ENCODE measurements at regions not wholly inside any gene's neighbourhood (a gene's known extent, or its start where the extent isn't known, plus 50 kb on each side); places are given as distances from the start of the nearest gene placed in this dataset.
"Not testable (repeated sequence)": the region's sequence is repeated elsewhere in the genome, so short reads cannot be mapped to it uniquely, and the experiment has no call there.

DNA sequence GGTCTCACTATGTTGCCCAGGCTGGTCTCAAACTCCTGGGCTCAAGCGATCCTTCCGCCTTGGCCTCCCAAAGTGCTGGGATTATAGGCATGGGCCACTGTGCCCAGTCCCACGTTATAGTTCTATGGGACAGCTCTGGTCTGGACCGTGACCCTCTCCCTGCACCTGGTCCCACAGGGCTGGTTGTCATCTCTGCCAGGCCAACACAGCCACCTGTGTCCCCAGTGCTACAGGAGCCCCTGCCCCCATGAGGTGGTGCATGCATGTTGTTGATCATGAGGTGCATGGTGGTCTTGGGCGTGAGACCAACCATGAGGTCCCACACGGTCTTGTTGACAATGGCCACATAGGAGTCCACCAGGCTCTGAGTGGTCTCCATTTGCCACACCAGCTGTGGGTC is 51.0 kb upstream of the UBE2Q2 start:
- not testable (repeated sequence) for H3K9me3 Mint-ChIP-seq, H3K27ac Mint-ChIP-seq
- CTCF ChIA-PET: interaction anchor here (2.9 kb wide), 1 partner anchor 10 kb away, joined by 8 read pairs; no protein-coding TSS in a partner anchor

DNA sequence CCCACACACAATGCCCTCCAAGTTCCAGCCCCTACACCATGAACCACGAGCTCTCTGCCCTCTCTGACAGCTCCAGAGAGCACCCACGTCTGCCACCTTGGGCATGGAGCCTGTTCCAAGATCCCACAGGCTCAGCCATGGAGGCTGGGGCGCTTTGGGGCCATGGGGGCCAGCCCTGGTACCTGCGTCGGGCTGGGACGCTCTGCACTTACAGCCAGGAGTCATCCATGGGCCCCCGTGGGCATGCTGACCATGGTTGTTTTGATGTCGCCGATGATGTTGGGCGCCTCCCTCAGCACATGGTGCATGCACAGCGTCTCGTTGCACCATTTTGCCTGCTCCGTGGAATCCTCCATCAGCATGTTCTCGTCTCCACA is 51.9 kb upstream of the UBE2Q2 start:
- Mint-ChIP-seq H3K4me3 (no peak overlapping the region), H3K9me3 (no peaks in the 10 kb centered on the region), H3K4me1 (no peaks in the 10 kb centered on the region), H3K27me3 (peaks cover 50% of the 10 kb centered on the region), H3K27ac (no peak overlapping the region), H3K36me3 (no peaks in the 10 kb centered on the region)
- CTCF ChIA-PET: interaction anchor here (2.9 kb wide), 1 partner anchor 11 kb away, joined by 8 read pairs; no protein-coding TSS in a partner anchor
- DNase-seq: no peak

More for the DNA sequence above, 51.0 kb upstream of the UBE2Q2 start:
- H3K4me1 Mint-ChIP-seq, DNase-seq, H3K36me3 Mint-ChIP-seq, H3K4me3 Mint-ChIP-seq: not testable (repeated sequence)
- H3K27me3 Mint-ChIP-seq: peaks cover 51% of the 10 kb centered on the region

DNA sequence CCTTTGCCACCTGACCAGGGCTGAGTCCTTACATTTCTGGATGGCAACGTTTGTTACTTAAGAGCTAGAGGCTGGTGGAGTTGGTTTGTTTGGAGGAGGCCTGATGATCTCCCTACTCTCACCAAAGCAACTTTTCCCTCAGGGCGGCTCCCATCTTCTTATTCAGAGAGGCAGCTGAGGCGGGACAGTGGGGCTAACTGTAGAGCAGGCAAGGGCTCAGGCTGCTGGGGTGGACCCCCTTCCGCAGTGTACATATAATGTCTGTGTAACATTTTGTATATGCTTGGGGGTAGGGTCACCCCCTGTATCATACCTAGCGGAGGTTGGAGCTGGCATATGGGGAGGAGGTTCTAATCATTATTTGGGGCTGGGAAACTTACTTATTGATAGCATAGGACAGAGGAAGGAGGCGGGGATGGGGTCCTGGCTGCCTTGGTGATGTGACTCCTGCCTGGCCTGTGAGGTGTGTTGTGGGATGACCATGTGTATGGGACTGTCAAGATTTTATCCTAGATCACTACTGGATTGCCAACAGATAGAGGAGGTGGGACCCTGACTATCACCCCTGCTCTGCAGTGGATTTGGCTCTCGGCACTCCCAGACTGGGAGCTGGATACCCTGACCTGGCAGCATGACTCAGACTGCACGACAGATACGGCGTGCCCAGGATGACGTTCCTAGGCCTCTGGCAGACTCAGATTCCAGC is 52.5 kb upstream of the UBE2Q2 start:
- H3K36me3 Mint-ChIP-seq: no peaks in the 10 kb centered on the region
- H3K9me3 Mint-ChIP-seq: no peaks in the 10 kb centered on the region
- H3K27me3 Mint-ChIP-seq: peaks cover 50% of the 10 kb centered on the region
- no peak overlapping the region for H3K4me3 Mint-ChIP-seq
- no peaks in the 10 kb centered on the region for H3K4me1 Mint-ChIP-seq
- H3K27ac Mint-ChIP-seq: no peak overlapping the region
- CTCF ChIA-PET: no interaction called here
- no peak for DNase-seq

DNA sequence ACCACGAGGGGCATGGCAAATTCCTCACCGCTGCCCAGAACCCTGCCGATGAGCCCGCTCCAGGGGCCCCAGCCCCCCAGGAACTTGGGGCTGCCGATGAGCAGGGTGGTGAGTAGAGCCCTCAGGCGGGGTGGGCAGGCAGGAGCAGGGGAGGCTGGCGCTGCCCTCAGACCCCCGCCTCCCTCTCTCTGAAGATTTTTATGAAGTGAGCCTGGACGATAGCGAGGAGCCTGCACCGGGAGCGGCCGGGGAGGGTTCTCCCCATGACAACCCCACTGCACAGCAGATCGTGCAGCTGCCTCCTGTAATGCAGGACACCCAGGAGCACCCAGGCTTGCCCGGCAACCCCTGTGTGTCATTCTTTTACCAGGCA is 56.7 kb upstream of the UBE2Q2 start:
- Mint-ChIP-seq H3K9me3 (no peaks in the 10 kb centered on the region), H3K36me3 (no peaks in the 10 kb centered on the region), H3K4me3 (no peak overlapping the region), H3K27me3 (peaks cover 58% of the 10 kb centered on the region), H3K4me1 (no peaks in the 10 kb centered on the region), H3K27ac (no peak overlapping the region)
- DNase-seq: no peak
- CTCF ChIA-PET: no interaction called here

DNA sequence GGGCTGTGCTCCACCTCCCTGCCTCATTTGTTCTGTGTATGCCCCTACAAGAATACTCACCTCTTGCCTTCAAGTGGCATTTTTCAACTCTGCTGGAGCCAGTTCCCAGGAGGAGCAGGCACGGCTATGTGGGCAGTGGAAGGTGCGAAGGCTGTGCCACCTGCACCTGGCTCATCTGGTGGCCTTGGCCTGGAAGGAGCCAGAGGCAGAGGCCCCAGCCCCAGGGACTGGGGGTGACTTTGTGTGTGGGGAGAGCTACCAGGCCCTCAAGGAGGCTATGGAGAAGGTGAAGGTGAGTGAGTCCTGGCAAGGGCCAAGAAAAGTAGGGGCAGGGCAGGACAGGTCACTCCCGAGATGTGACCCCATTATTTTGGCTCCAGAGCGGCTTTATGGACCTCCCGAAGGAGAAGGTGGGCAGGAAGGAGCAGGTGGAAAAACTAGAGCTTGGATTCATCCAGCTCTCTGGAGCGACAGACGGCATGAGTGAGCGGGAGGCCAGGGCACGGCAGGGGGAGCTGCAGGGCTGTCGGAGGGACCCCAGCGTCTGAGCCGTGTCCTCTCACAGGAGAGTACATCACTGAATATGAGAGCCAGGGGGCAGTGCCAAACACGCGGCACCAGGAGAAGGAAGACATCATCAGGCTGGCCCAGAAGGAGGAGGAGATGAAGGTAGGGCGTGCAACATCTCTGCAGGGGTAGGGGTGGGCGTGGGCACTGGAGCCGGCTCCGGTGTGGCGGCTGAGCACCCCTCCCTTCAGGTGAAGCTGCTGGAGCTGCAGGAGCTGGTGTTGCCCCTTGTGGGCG is 57.3 kb upstream of the UBE2Q2 start:
- DNase-seq: no peak
- no peaks in the 10 kb centered on the region for H3K36me3 Mint-ChIP-seq
- H3K9me3 Mint-ChIP-seq: no peaks in the 10 kb centered on the region
- H3K4me1 Mint-ChIP-seq: no peaks in the 10 kb centered on the region
- CTCF ChIA-PET: no interaction called here
- H3K4me3 Mint-ChIP-seq: no peak overlapping the region
- no peak overlapping the region for H3K27ac Mint-ChIP-seq
- H3K27me3 Mint-ChIP-seq: peaks cover 54% of the 10 kb centered on the region

DNA sequence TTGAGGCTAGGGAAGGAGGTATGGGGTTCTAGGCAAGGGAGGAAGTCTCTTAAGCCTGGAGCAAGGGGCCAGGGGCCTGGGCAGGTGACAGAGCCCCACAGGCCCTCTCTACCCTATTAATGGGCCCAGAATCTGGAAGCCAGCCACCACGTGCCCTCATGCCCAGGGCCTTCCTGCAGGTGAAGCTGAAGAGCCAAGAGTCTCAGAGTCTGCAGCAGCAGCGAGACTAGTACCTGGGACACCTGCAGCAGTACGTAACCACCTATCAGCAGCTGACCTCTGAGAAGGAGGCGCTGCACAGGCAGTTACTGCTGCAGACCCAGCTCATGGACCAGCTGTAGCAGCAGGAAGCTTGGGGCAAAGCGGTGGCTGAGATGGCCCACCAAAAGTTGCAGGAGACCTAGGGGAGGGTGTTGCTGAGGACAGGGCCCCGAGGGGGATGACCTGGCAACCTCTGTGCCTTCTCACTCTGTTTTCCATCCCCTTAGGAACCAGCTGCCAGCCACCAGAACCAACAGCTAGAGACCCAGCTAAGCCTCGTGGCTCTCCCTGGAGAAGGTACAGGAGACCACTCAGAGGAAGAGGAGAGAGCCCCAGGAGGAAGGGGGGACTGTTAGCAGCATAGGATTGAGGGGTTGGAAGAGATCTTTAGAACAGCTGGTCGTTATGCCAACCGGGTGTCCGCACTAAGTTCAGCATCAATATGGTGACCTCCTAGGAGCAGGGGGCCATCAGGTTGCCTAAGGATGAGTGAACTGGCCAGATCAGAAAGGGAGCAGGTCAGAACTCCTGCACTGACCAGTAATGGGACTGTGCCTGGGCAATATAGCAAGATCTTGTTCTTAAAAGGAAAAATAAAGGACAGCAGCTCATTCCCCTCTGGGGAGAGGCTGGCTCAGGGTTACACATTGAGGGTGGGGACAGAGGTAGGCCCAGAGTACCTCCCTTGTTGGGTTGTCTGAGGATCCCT is 58.5 kb upstream of the UBE2Q2 start:
- H3K27ac Mint-ChIP-seq, CTCF ChIA-PET, H3K4me3 Mint-ChIP-seq, H3K36me3 Mint-ChIP-seq, DNase-seq, H3K9me3 Mint-ChIP-seq, H3K4me1 Mint-ChIP-seq: not testable (repeated sequence)
- H3K27me3 Mint-ChIP-seq: peaks cover 60% of the 10 kb centered on the region

DNA sequence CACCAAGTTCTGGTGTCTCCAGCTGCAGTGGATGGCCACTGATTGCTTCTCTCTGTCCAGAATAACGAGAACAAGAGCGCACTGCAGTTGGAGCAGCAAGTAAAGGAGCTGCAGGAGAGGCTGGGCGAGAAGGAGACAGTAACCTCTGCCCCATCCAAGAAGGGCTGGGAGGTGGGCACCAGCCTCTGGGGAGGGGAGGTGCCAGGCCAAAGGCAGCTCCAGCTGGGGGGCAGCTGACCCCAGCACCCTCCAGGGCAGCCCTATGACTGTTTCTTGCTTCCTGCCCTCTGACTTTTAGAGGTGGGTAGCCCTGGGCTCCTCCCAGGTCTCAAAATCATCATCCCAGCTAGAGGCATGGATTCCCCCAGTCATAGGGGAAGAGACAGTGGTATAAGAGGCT is 59.7 kb upstream of the UBE2Q2 start:
- H3K36me3 Mint-ChIP-seq: not testable (repeated sequence)

DNA sequence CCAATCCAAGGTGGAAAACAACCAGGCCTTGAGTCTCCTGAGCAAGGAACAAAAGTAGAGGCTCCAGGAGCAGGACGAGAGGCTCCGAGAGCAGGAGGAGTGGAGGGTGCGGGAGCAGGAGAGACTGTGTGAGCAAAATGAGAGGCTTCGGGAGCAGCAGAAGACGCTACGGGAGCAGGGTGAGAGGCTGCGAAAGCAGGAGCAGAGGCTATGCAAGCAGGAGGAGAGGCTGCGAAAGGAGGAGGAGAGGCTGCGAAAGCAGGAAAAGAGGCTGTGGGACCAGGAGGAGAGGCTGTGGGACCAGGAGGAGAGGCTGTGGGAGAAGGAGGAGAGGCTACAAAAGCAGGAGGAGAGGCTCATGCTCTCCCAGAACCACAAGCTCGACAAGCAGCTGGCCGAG is 60.3 kb upstream of the UBE2Q2 start:
- H3K9me3 Mint-ChIP-seq: no peaks in the 10 kb centered on the region
- CTCF ChIA-PET: no interaction called here
- peaks cover 73% of the 10 kb centered on the region for H3K27me3 Mint-ChIP-seq
- no peaks in the 10 kb centered on the region for H3K4me1 Mint-ChIP-seq
- DNase-seq: no peak
- no peak overlapping the region for H3K4me3 Mint-ChIP-seq
- H3K36me3 Mint-ChIP-seq: no peaks in the 10 kb centered on the region
- H3K27ac Mint-ChIP-seq: no peak overlapping the region

More for the DNA sequence above, 59.7 kb upstream of the UBE2Q2 start:
- H3K4me3 Mint-ChIP-seq, H3K4me1 Mint-ChIP-seq, CTCF ChIA-PET, H3K27ac Mint-ChIP-seq, H3K9me3 Mint-ChIP-seq, DNase-seq: not testable (repeated sequence)
- H3K27me3 Mint-ChIP-seq: peaks cover 67% of the 10 kb centered on the region

DNA sequence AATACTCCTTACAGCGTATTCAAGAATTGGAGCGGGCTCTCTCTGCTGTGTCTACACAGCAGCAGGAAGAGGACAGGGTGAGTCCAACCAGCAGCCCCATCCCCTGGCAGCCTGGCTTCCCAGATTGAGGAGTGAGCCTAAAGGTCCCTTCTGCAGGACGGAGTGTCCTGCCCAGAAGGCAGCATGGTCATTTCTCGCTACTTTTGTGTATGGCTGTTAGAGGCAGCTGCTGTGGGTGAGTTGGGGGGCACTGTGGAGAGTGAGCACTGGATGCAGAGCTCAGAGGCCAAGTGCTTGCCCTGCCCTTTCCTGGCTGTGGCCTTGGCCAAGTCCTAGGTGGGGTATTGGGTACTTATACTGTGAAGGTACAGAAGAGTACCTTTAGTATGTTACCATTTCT is 62.3 kb upstream of the UBE2Q2 start:
- H3K36me3 Mint-ChIP-seq, H3K9me3 Mint-ChIP-seq, DNase-seq, H3K4me1 Mint-ChIP-seq, CTCF ChIA-PET, H3K27ac Mint-ChIP-seq, H3K4me3 Mint-ChIP-seq: not testable (repeated sequence)
- peaks cover 76% of the 10 kb centered on the region for H3K27me3 Mint-ChIP-seq

DNA sequence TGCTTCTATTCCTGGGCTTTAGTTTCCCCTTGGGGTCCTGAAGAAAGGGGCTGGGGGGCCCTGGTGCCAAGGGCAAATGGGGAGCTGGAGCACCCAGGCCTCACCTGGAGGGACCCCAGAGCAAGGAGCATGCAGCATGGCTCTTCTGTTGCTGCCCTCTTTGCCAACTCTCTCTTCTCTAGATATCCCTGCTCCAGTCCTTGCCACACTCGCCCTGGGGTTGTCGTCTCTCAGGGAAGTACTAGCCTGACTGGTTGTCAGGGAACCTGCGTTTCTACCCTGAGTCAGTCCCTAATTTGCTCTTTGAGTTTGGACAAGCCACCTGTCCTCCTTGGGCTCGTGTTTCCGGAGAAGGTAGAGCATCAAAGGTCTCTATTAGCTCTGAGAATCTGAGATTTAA is 63.7 kb upstream of the UBE2Q2 start:
- peaks cover 68% of the 10 kb centered on the region for H3K27me3 Mint-ChIP-seq
- H3K36me3 Mint-ChIP-seq: no peaks in the 10 kb centered on the region
- peaks cover 5% of the 10 kb centered on the region for H3K4me1 Mint-ChIP-seq
- CTCF ChIA-PET: no interaction called here
- no peak overlapping the region for H3K27ac Mint-ChIP-seq
- H3K4me3 Mint-ChIP-seq: no peak overlapping the region
- H3K9me3 Mint-ChIP-seq: no peaks in the 10 kb centered on the region
- no peak for DNase-seq

DNA sequence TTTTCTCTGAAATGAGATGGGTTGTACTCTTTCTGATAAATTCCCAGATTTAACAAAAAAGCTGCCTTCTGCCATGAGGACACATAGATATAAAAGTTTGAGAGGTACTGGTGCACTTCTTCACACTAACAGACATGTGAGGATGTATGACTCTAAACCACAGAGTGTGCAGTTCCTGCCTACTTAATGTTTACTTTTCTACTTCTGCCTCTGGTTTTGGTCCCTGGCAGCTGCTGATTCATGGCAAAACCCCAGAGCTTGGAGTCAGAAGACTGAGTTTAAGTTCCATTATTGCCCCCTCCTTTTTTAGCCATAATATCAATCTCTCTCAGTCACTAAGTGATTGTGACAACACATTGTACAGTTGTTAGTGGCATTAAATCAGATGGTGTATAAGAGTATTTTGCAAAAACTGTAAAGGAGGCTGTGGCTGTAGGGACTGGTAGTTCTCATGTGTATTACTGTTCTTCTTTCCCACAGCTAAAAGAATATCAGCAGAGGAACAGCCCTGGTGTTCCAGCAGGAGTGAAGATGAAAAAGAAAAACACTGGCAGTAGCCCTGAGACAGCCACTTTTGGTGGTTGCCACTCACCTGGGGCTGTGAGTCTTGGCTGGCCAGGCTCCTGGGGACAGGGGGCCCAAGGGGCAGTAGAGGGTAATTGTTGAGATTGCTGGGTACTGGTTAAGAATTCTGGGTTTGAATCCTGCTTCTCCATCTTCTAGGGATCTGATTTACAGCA is 64.4 kb upstream of the CSPG4 start:
- not testable (repeated sequence) for H3K9me3 Mint-ChIP-seq, DNase-seq, H3K36me3 Mint-ChIP-seq, H3K4me3 Mint-ChIP-seq, H3K27ac Mint-ChIP-seq, H3K4me1 Mint-ChIP-seq
- CTCF ChIA-PET: interaction anchor here (1.1 to 1.3 kb wide), 2 partner anchors 25 to 26 kb away, joined by 3 to 4 read pairs; no protein-coding TSS in a partner anchor
- peaks cover 47% of the 10 kb centered on the region for H3K27me3 Mint-ChIP-seq

DNA sequence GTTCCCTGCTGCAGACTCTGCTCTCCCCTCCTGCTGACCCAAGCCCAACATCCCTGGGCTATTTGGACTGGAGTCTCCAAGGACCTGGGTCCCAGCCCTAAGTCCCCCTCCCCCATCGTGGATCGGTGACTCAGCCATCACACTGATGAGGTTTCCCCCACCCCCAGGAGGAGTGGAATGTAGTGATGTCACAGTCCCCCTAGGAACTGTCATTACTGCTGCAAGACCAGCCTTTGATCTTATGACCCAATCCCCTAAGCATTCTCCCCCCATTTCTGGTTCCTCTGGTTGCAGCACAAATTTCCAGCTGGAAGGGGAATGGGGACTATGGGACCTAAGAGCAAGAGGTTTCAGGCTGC is 63.4 kb upstream of the CSPG4 start:
- Mint-ChIP-seq H3K4me3 (no peak overlapping the region), H3K27me3 (peaks cover 46% of the 10 kb centered on the region), H3K9me3 (no peaks in the 10 kb centered on the region), H3K36me3 (no peaks in the 10 kb centered on the region), H3K4me1 (peaks cover 5% of the 10 kb centered on the region), H3K27ac (no peak overlapping the region)
- CTCF ChIA-PET: interaction anchor here (1.3 kb wide), 1 partner anchor 27 kb away, joined by 4 read pairs; no protein-coding TSS in a partner anchor
- DNase-seq: no peak

DNA sequence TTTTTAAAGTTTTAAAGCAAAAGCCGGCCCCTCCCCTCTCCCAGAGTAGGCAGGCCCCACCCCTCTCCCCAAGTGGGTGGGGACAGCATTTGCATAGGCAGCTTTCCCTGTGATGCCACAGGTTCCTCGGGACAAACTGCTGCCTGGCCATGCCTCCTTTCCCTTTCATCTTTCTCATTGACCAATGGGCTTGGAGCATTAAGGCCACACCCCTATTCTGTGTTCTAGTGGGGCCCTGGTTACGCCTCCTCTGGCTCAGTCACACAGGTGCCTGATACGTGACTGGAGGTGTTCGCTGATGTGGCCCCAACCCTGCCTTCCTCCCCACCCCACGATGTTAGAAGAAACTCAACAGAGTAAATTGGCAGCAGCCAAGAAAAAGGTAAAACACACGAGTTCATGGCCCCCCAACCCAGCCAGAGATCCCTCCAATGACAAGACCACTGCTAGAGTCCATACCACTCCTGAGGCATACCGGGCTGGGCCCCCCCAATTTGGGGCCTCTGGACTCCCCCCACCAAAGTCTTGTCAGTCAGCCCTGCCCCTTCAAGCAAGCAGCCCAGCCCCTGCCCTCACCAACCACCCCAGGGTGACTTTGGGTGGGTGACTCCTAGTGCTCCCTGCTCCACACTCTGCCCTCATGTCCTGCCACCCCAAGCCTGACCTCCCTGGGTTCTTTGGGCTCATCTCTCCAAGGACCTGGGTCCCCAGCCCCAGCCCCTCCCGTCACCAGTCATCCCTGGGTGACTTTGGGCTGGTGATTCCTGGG is 62.8 kb upstream of the CSPG4 start:
- H3K4me1 Mint-ChIP-seq: peaks cover 5% of the 10 kb centered on the region
- CTCF ChIA-PET: interaction anchor here (1.3 kb wide), 1 partner anchor 27 kb away, joined by 4 read pairs; no protein-coding TSS in a partner anchor
- H3K27ac Mint-ChIP-seq: no peak overlapping the region
- H3K4me3 Mint-ChIP-seq: no peak overlapping the region
- no peaks in the 10 kb centered on the region for H3K9me3 Mint-ChIP-seq
- H3K36me3 Mint-ChIP-seq: no peaks in the 10 kb centered on the region
- H3K27me3 Mint-ChIP-seq: peaks cover 42% of the 10 kb centered on the region
- DNase-seq: no peak
